IMR-90 (cell line): ENCODE measurements at regions not wholly inside any gene's neighbourhood (a gene's known extent, or its start where the extent isn't known, plus 50 kb on each side); places are given as distances from the start of the nearest gene placed in this dataset.

Experiments
- ATAC-seq: fragments of 200-7000 bp; cut with Tn5 transposase; 2 replicates; pipeline ENCODE4 v1.9.1; 2020; ENCODE audit warnings: low read depth, mild to moderate bottlenecking, moderate library complexity
- BruUV-seq: library from RNA; stranded (reverse); fragments of 400-500 nt; replicated peaks from 2 replicates; lab custom pipeline; 2021; lab: Mats Ljungman, UMichigan
- CTCF ChIA-PET: fragments of 300-600 bp; formaldehyde crosslinking; extraction: SDS; loops from one replicate; lab custom pipeline; 2021; ENCODE audit warnings: antibody characterized with exemption; lab: Yijun Ruan, JAX
- POLR2A ChIA-PET: fragments of 300-600 bp; sonication (Branson Sonifier 250); formaldehyde crosslinking; loops from one replicate; lab custom pipeline; 2022; ENCODE audit warnings: antibody characterized with exemption; ENCODE audit not compliant: unreplicated experiment; lab: Charles Lee
- DNase-seq: peaks from one replicate; pipeline ENCODE4 v3.0.0; 2013
- H2AFZ ChIP-seq: replicated peaks from 2 replicates; pipeline ENCODE3; 2013; ENCODE audit warnings: low read length, mild to moderate bottlenecking; ENCODE audit not compliant: poor library complexity
- H2AK5ac ChIP-seq: 2 replicates; pipeline ENCODE4 v1.6.1; 2013; ENCODE audit warnings: low read depth, low read length, inconsistent platforms
- H2AK9ac ChIP-seq: replicated peaks from 2 replicates; pipeline ENCODE3; 2013; ENCODE audit warnings: mild to moderate bottlenecking, low read depth, low read length, moderate library complexity; ENCODE audit not compliant: poor library complexity
- H2BK120ac ChIP-seq: 2 replicates; pipeline ENCODE4 v1.6.1; 2013; ENCODE audit warnings: low read depth, low read length, inconsistent platforms
- H2BK15ac ChIP-seq: 3 replicates; pipeline ENCODE4 v1.6.1; 2013; ENCODE audit warnings: low read depth, low read length, inconsistent platforms
- H2BK20ac ChIP-seq: 2 replicates; pipeline ENCODE4 v1.6.1; 2013; ENCODE audit warnings: low read depth, mild to moderate bottlenecking, inconsistent platforms, low read length, moderate library complexity
- H2BK5ac ChIP-seq: 2 replicates; pipeline ENCODE4 v1.6.1; 2013; ENCODE audit warnings: mild to moderate bottlenecking, low read depth, low read length, inconsistent platforms; ENCODE audit not compliant: poor library complexity, severe bottlenecking
- H3K14ac ChIP-seq: replicated peaks from 2 replicates; pipeline ENCODE4 v1.6.1; 2013; ENCODE audit warnings: low read depth, low read length, inconsistent platforms
- H3K18ac ChIP-seq: 2 replicates; pipeline ENCODE4 v1.6.1; 2013; ENCODE audit warnings: low read depth, low read length, control low read depth
- H3K23ac ChIP-seq: 2 replicates; pipeline ENCODE4 v1.6.1; 2013; ENCODE audit warnings: low read depth, low read length, inconsistent platforms
- H3K27ac ChIP-seq: 2 replicates; pipeline ENCODE4 v1.5.1; 2013; ENCODE audit warnings: mild to moderate bottlenecking, control low read depth, low read length; ENCODE audit not compliant: insufficient read depth
- H3K27me3 ChIP-seq: 2 replicates; pipeline ENCODE4 v1.6.1; 2013; ENCODE audit warnings: low read length; ENCODE audit not compliant: control insufficient read depth, insufficient read depth
- H3K36me3 ChIP-seq: 2 replicates; pipeline ENCODE4 v1.6.1; 2013; ENCODE audit warnings: low read length, mixed read lengths; ENCODE audit not compliant: control insufficient read depth, insufficient read depth
- H3K4ac ChIP-seq: 2 replicates; pipeline ENCODE4 v1.6.1; 2013; ENCODE audit warnings: low read depth, low read length, inconsistent platforms
- H3K4me1 ChIP-seq: 2 replicates; pipeline ENCODE4 v1.6.1; 2013; ENCODE audit warnings: low read length, mixed read lengths; ENCODE audit not compliant: control insufficient read depth, insufficient read depth
- H3K4me2 ChIP-seq: 2 replicates; pipeline ENCODE4 v1.6.1; 2013; ENCODE audit warnings: low read depth, mild to moderate bottlenecking, control low read depth, low read length, moderate library complexity
- H3K4me3 ChIP-seq: 2 replicates; pipeline ENCODE4 v1.5.1; 2013; ENCODE audit warnings: low read depth, mild to moderate bottlenecking, control low read depth, low read length, moderate library complexity; ENCODE audit not compliant: insufficient read depth
- H3K56ac ChIP-seq: 2 replicates; pipeline ENCODE4 v1.6.1; 2013; ENCODE audit warnings: low read length, inconsistent platforms; ENCODE audit not compliant: insufficient read depth; ENCODE audit errors: extremely low read depth
- H3K79me1 ChIP-seq, 2 experiments: 2 replicates each; pipeline ENCODE4 v1.6.1; 2013; ENCODE audit warnings: low read length in 2 of 2, inconsistent platforms in 1 of 2, low read depth in 1 of 2
- H3K9ac ChIP-seq: 2 replicates; pipeline ENCODE4 v1.6.1; 2013; ENCODE audit warnings: low read depth, low read length, control low read depth
- H3K9me1 ChIP-seq: 2 replicates; pipeline ENCODE4 v1.6.1; 2013; ENCODE audit warnings: low read length, inconsistent platforms; ENCODE audit not compliant: insufficient read depth
- H3K9me3 ChIP-seq: 2 replicates; pipeline ENCODE4 v1.6.1; 2013; ENCODE audit warnings: low read length; ENCODE audit not compliant: control insufficient read depth, insufficient read depth
- H4K20me1 ChIP-seq: 2 replicates; pipeline ENCODE4 v1.6.1; 2013; ENCODE audit warnings: low read length, inconsistent platforms; ENCODE audit not compliant: insufficient read depth
- H4K5ac ChIP-seq: 2 replicates; pipeline ENCODE4 v1.6.1; 2013; ENCODE audit warnings: mild to moderate bottlenecking, low read depth, low read length, control low read depth
- H4K8ac ChIP-seq, 2 experiments: 2 replicates each; pipeline ENCODE4 v1.6.1; 2013; ENCODE audit warnings: low read depth in 2 of 2, low read length in 2 of 2, control low read depth in 1 of 2, inconsistent platforms in 1 of 2
- H4K91ac ChIP-seq: 2 replicates; pipeline ENCODE4 v1.6.1; 2013; ENCODE audit warnings: low read depth, low read length, inconsistent platforms; ENCODE audit not compliant: insufficient read depth
- CHD1 ChIP-seq: IDR thresholded peaks from 2 replicates; pipeline ENCODE4 v1.6.1; 2012; ENCODE audit warnings: low read depth, low read length, improper control_type of control experiment
- MAFK ChIP-seq: IDR thresholded peaks from 2 replicates; pipeline ENCODE4 v1.6.1; 2012; ENCODE audit warnings: low read depth, low read length, improper control_type of control experiment
- MXI1 ChIP-seq: IDR thresholded peaks from 2 replicates; pipeline ENCODE4 v1.6.1; 2012; ENCODE audit warnings: low read depth, mild to moderate bottlenecking, low read length, moderate library complexity, borderline replicate concordance
- WGBS, 2 experiments: methylation state at CpG; one replicate each; pipeline versions ENCODE4 v1.1.5 to v1.1.7; 2013; ENCODE audit warnings: missing lambda C conversion rate in 2 of 2; ENCODE audit not compliant: insufficient read length in 1 of 2; ENCODE audit errors: extremely low coverage in 2 of 2; 5-methylcytosine and 5-hydroxymethylcytosine counted together
- dilution Hi-C: fragments of 300-500 bp; cut with HindIII; formaldehyde crosslinking; loops from one replicate; pipeline ENCODE4 v1.14.3; 2018; ENCODE audit warnings: low sequenced_read_pairs; ENCODE audit not compliant: unreplicated experiment
- in situ Hi-C: fragments of 300-500 bp; cut with MboI; formaldehyde crosslinking; loops from 3 replicates; pipeline ENCODE4 v1.14.3; 2019; ENCODE audit warnings: low sequenced_read_pairs, inconsistent platforms, mixed read lengths
- intact Hi-C: fragments of 100-400 bp; cut with micrococcal nuclease; formaldehyde crosslinking; loops from 2 replicates; pipeline ENCODE4 v1.10.0; 2022

GRCh38 chr10:29144126-29144525 is 144.7 kb upstream of the LYZL1 start:
- no peak overlapping the region for H3K27ac ChIP-seq
- TF ChIP-seq MXI1 (no peak), MAFK (no peak), CHD1 (no peak)
- H2BK15ac ChIP-seq, result peak overlapping the region; percentile 55; the same call in 1 of the 3 replicates
- peak overlapping the region; percentile 15 for H2AK9ac ChIP-seq
- ChIA-PET CTCF (interaction anchor here (0.7 kb wide), 1 partner anchor 376 kb away, joined by 3 read pairs; no protein-coding TSS in a partner anchor), POLR2A (no interaction called here)
- in situ Hi-C loops (no loop called here), dilution Hi-C loops (no loop called here), intact Hi-C loops (no loop called here)
- no peak overlapping the region for H4K5ac ChIP-seq
- no peak overlapping the region for H2BK5ac ChIP-seq
- DNase-seq (no peak), ATAC-seq (peak; percentile 41)
- H4K8ac ChIP-seq, result no peak overlapping the region
- no peaks in the 10 kb centered on the region for H3K79me1 ChIP-seq
- H3K9ac ChIP-seq, result no peak overlapping the region
- peak overlapping the region; percentile 29; the same call in 1 of the 2 replicates for H3K14ac ChIP-seq
- H3K27me3 ChIP-seq, result no peaks in the 10 kb centered on the region
- peak overlapping the region; percentile 58 for H2AFZ ChIP-seq
- no peak overlapping the region for H4K91ac ChIP-seq
- 67% methylated on average over 1 of the region's 2 CpGs; no CpG with 5 or more reads in 1 of the 2 experiments for WGBS, 2 experiments
- H2AK5ac ChIP-seq, result peak overlapping the region; percentile 93
- no peaks in the 10 kb centered on the region for H3K36me3 ChIP-seq
- no peaks in the 10 kb centered on the region for H3K9me3 ChIP-seq
- no peak overlapping the region for H3K4me3 ChIP-seq
- H3K56ac ChIP-seq, result no peak overlapping the region
- peaks cover 9% of the 10 kb centered on the region for H3K4me1 ChIP-seq
- peak overlapping the region; percentile 58; the same call in 1 of the 2 replicates for H3K4ac ChIP-seq
- peaks cover 4% of the 10 kb centered on the region; the same call in 1 of the 2 replicates for H3K9me1 ChIP-seq
- no peaks in the 10 kb centered on the region for H4K20me1 ChIP-seq
- no peak overlapping the region for H3K4me2 ChIP-seq
- peak overlapping the region; percentile 76; the same call in 1 of the 2 replicates for H3K18ac ChIP-seq
- BruUV-seq, result no TSS peak
- peak overlapping the region; percentile 64; the same call in 1 of the 2 replicates for H3K23ac ChIP-seq
- H2BK20ac ChIP-seq, result peak overlapping the region; percentile 91
- peak overlapping the region; percentile 59; the same call in 1 of the 2 replicates for H2BK120ac ChIP-seq
